NB4 (cell line): ENCODE measurements at regions not wholly inside any gene's neighbourhood (a gene's known extent, or its start where the extent isn't known, plus 50 kb on each side); places are given as distances from the start of the nearest gene placed in this dataset.

ENCODE experiments used
- MYC ChIP-seq: IDR thresholded peaks from 2 replicates; pipeline ENCODE4 v1.6.1; 2011; ENCODE audit warnings: low read depth, low read length
- POLR2A ChIP-seq: IDR thresholded peaks from 2 replicates; pipeline ENCODE4 v1.6.1; 2011; ENCODE audit warnings: mild to moderate bottlenecking; ENCODE audit not compliant: insufficient read length; ENCODE audit errors: extremely low read depth
- TF ChIP-seq, protein P1 (sequence below): IDR thresholded peaks from one replicate; pipeline ENCODE4 v1.5.1; 2012; ENCODE audit warnings: low read depth, low read length
- TF ChIP-seq, protein P2 (sequence below): IDR thresholded peaks from 2 replicates; pipeline ENCODE4 v1.6.1; 2011; ENCODE audit warnings: low read depth, low read length

DNA sequence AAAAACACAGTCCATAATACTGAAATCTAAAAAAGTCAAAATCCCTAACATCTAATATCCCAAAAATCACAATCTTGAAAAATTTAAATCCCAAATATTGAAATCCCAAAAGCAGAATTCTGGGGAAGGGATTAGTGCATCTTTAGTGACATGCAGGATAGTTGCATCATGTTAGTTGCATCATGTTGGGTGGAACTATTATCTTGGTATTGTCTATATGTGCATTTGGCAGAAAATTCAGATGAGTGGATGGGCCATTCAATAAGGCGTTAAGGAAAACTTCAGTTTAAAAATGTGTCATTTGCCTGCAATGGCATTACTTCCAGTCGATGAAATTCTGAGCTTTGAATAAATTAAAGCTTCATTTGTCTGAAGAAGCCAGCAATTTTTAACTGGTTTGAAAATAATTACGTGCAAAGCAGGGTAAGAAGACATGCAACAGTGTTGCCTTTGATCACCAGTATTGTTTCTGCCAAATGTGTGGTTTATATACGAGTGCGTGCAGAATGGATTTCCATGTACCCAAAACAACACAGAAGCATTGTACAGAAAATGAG, 221.4 kb upstream of the NFE2L3 start:
- TF ChIP-seq POLR2A (no peak), MYC (no peak)
- TF ChIP-seq, protein P1, sequence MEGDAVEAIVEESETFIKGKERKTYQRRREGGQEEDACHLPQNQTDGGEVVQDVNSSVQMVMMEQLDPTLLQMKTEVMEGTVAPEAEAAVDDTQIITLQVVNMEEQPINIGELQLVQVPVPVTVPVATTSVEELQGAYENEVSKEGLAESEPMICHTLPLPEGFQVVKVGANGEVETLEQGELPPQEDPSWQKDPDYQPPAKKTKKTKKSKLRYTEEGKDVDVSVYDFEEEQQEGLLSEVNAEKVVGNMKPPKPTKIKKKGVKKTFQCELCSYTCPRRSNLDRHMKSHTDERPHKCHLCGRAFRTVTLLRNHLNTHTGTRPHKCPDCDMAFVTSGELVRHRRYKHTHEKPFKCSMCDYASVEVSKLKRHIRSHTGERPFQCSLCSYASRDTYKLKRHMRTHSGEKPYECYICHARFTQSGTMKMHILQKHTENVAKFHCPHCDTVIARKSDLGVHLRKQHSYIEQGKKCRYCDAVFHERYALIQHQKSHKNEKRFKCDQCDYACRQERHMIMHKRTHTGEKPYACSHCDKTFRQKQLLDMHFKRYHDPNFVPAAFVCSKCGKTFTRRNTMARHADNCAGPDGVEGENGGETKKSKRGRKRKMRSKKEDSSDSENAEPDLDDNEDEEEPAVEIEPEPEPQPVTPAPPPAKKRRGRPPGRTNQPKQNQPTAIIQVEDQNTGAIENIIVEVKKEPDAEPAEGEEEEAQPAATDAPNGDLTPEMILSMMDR: no peak
- TF ChIP-seq, protein P2, sequence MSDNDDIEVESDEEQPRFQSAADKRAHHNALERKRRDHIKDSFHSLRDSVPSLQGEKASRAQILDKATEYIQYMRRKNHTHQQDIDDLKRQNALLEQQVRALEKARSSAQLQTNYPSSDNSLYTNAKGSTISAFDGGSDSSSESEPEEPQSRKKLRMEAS: no peak
